Activated CD4-positive, CD25-positive, alpha-beta regulatory T cell treated with anti-CD3 and anti-CD28 coated beads, Interleukin-2, amount 50 U/mL, for 16 hours (primary cell): ENCODE measurements at regions not wholly inside any gene's neighbourhood (a gene's known extent, or its start where the extent isn't known, plus 50 kb on each side); places are given as distances from the start of the nearest gene placed in this dataset.
"Not testable (repeated sequence)": the region's sequence is repeated elsewhere in the genome, so short reads cannot be mapped to it uniquely, and the experiment has no call there.

Source experiments
- DNase-seq: peaks from one replicate; pipeline ENCODE4 v3.0.0-alpha.2; 2020; ENCODE audit warnings: low read depth, low spot score

DNA sequence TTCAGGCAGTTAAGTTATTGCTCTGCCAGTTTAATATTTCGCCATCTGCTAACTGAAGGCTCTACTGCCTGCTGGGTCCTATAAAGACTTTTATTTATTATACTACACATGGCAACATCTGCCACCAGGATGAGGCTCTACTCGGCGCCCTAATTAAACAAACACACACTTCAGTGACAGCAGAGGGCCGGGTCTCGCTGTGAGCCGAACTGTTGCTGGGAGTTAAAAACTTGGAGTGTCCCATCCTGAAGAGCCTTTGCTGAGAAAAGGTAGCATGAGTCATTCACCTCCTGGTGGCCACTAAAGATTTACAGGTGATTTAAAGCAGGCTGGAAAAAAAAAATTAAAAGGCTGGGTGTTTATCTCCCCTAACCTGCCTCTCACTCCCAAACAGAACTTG, 183.7 kb downstream of the NPIPA8 start:
- not testable (repeated sequence) for DNase-seq

DNA sequence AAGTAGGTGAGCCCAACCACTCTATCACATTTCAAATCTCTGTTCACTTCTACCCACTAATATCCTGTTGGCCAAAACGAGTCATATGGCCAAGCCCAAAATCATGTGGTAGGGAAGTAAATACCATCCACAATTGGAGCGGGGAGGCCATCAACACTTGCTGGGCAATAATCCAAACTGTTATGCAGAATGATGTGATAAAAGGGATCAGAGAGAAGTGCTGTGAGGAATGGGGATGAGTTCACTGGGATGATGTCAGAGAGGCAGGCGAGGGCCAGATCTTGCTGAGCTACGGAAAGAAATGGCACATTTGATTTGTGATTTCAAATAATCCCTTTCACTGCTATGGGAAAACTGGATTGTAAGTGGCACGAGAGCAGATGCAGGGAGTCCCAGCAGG, 188.4 kb downstream of the NPIPA8 start:
- DNase-seq, result not testable (repeated sequence)

DNA sequence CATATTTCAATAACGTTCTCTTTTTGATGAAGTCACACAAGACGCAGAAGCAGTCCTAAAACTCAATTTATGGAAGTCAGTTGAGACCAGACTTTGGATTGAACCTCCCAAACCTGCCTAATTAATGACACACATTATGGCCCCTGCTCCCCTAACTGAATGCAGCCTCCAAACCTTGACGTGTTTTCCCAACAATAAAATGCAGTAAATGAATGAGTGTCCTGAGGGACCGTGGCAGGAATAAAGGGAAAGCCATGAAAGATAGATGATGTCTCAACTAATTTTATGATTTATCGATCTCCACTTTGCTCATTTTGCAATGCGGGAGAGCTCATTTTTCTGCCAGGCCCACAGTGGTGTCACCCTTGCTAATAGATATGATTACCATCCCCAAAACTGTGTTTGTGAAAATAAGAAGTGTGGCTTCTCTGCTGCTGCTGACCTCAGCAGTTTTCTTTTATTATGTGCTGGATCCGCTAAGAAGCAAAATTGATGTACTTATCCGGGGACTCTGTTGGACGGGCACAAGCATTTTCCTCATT, 189.9 kb downstream of the NPIPA8 start:
- not testable (repeated sequence) for DNase-seq

DNA sequence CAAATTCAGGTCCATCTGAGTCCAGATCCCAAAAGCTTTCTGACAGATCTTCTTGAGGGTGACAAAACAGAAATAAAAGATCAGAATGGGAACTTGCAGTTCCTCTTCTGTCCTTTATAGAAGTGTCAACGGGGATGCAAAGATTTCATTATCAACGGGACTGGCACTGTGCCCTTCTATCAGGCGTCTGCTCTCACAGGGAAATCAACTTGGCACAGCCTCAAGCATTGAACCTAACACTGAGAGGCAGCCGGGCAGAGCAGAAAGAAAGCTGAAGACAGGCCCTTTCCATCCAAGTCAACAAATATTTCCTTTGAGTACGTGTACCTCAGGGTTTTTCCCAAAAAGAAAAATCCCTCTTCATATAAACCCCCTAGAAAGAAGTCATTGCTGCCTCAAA, 194.5 kb downstream of the NPIPA8 start:
- DNase-seq, result not testable (repeated sequence)

DNA sequence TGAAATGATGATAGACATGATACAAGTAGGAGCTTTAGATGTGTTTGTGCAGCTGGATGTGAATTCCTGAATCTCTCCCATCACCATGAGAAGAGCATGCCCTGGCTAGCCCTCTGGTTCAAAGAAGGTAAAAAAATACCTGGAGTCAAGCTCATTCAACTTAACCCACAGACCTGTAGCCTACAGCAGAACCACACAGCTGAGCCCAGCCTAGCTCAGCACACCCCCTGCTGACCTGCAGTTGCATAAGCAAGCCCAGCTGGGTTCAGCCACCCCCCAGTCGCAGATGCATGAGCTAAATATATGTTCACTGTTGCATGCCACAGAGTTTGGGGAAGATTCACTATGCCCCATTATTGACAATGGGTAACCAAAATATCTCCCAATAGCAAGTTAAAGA, 200.2 kb downstream of the NPIPA8 start:
- DNase-seq, result not testable (repeated sequence)

DNA sequence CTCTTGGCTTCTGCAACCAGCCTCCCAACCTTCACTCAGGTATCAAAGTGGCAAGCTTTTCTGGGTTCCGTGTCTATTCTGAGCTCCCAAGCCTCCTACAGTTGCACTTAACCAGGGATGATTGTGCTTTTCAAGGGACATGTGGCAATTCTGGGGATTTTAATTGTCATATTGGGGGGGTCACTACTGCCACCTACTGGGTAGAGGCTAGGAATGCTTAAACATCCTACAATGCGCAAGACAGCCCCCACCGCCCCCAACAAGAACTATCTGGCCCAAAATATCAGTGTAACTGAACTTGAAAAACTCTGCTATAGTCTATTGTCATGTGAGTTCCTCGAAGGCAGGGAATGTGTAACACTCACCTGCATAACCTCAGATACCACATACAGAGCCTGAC, 201.5 kb downstream of the NPIPA8 start:
- DNase-seq, result not testable (repeated sequence)

DNA sequence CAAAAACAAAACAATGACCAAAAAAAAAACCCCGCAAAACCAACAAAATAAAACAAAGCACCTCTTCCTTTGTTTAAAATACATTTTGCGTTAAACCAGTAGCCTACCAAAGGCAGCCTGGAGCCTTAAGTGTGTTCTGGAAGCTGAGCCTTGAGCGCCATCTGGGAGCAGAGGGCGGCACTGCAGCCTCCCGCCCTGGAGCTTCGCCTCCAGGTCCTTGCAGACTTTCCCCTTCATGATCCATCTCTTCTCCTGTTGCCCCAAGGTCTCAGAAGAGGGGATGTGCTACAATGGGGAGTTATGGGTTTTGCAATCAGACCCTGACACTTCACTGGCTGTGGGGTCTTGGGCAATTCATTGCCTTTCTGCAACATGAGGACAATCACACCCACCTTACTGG, 204.9 kb downstream of the NPIPA8 start:
- not testable (repeated sequence) for DNase-seq

DNA sequence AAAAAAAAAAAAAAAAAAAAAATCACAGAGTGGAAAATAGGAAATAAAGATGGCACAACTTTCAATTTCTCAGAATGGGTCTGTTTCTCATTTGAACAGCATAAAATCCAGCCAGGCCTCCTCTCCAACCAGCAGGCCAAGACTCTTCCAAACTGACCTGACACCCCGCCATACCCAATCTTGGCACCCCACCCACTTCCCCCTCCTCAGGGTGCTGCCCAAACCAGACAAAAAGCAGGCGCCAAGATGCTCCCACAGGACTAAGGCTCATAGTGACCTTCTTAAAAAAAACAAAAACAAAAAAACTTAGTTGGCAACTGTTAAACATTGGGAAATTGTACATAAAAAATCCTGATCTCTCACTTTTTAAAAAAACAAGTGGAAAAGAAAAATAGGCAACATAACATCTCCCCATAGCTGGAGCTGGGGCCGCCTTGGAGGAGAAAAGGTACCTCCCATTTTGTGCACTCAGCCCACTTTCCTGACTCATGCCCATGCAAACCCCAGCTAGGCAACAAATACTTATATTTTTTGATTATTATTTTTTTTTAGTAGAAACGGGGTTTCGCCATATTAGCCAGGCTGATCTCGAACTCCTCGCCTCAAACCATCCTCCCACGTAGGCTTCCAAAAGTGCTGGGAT, 205.9 kb downstream of the NPIPA8 start:
- DNase-seq, result not testable (repeated sequence)

DNA sequence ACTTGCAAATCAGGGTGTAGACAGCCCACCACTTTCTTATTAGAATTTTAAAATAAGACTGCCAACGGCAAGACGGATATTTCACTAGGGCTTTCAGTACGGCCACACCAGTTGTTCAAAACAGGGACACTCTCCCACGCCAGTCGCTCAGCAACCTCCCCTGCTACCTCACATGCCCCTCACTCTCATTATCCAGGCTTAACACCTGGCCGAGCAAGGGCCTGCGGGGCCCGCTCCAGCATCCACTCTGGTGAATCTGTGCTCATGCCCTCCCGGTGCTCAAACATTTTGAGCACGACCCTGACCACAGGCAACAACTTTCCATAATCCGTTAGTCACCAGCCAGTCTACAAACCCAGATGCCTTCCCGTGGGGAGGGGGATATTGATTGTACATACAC, 209.5 kb downstream of the NPIPA8 start:
- not testable (repeated sequence) for DNase-seq

DNA sequence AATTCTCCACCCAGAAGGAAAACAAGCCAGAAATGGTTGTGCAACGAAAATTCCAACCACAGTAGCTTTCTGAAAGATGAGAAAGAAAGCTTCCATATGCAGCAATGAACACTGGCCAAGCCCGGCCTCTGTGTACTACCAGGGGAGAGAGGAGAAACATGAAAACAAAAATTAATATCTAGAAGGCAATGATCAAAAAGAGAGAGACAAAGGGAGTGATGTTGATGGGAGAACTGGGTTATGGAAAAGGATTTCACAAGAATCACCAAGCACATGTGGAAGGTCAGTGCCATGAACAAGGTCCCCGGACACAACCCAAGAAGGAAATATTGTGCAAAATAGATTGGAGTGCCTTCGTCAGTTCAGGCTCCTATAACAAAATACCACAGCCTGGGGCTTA, 217.4 kb downstream of the NPIPA8 start:
- DNase-seq, result not testable (repeated sequence)

DNA sequence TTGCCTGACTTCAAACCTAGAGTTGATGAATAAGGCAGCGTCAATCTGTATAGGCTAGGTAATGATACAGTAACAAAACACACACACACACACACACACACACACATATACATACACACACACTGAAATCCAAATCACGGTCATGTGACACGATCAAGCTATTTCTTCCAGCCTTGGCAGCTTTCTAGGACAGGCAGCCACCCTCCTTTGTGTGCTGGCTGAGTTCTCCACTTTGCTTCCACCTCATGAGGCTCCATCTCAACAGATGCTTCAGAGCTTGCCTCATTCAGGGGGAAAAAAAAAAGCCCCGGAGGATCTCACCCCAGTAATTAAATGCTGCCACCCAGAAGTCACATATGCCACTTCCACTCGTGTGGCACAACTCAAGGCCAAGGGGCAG, 217.9 kb downstream of the NPIPA8 start:
- not testable (repeated sequence) for DNase-seq

DNA sequence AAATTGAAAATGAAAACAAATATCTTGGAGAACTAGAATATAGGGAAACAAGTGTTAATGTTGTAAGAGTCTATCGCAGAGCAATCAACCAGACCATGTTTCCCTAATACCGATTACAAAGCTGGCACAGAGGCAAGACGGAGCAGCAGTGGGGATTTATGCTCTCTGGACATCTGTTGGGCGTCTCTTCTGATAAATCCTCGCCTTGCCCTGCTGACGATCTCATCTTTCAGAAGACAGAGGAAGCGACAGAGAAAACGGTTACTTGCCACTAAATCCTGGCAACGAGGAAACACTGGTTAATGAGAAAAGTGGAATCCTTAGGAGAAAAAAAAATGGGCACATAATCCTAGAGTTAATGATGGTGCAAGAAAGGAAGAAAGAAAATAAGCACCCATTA, 218.5 kb downstream of the NPIPA8 start:
- not testable (repeated sequence) for DNase-seq

DNA sequence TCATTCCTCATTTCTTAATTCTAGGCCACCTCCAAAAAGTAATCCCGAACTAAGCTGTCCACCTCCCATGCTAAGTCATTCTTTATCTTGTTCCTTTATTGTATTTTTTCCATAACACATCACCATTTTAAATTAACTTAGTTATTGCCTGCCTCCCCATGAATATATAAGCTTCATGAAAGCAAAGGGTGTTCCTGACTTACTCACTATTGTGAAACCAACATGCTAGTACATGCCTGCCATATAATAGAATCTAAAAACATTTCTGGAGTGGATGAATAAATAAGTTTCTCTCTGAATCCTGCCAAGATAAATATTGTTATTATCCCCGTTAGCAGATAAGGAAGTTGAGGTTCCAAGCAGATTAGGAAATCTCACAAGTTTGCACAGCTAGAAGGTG, 232.1 kb downstream of the NPIPA8 start:
- not testable (repeated sequence) for DNase-seq

DNA sequence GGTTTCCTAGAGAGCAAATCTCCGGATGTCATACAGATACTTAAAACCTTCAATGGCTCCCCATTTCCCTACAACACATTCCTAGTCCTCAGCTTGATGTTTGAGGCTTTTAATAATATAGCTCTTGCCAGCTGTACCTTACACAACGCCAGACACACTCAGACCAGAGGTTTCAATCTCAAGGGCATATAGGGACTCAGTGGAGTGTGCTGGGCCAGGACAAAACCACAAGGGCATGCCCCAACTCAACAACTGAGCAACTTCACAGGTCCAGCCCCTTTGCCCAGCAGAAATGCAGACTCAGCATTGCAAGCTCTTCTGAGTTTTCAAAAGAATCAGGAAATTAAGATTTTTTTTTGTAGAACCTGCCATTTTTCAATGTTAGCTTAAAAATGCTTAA, 235.5 kb downstream of the NPIPA8 start:
- not testable (repeated sequence) for DNase-seq

DNA sequence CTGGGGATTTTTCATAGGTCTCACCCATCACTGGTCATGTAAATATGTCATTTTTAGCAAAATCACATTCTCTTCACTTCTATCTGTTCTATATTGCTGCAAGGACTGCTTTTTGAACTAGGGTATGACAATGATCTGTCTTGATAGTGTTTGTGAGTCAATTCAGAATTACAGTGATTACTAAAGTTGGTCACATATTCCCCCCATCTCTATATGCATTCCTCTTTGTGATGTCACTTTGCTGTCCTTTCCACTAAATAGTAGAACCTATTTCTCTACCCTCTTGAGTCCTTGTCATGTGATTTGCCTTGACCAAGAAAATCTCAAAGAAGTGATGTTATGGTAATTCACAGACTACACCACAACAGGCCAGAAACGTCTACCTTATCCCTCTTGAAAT, 243.9 kb downstream of the NPIPA8 start:
- not testable (repeated sequence) for DNase-seq

DNA sequence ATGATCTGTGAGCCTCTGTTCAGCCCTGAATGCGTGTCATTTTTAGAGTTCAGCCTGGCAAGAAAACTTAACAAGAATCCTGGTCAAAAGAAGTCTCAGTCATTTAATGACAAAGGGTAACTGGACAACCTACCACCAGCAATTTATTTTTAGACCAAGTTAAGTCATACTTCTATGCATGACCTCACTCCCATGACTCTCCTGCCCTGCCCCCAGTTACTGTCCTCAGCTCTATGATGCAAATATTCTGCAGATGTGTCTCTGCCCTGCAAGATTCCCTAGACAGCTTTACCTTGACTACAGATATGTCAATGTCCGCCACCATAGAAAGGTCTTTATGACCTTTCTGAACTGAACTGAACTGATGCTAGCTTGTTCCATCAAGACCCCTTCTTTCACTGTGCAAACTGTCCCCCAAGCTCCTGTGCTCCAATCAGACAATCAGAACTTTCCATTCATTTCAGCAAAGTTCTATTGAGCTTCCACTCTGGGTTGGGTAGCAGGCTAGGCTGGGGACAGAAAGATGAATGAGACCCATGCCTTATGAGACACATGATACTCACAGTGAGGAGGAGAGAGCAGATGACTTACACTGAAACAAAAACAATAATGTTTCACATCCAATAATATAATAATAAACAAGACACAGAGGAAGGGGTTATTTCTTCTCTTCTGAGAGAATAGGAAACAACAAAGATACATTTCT, 255.7 kb downstream of the NPIPA8 start:
- not testable (repeated sequence) for DNase-seq

DNA sequence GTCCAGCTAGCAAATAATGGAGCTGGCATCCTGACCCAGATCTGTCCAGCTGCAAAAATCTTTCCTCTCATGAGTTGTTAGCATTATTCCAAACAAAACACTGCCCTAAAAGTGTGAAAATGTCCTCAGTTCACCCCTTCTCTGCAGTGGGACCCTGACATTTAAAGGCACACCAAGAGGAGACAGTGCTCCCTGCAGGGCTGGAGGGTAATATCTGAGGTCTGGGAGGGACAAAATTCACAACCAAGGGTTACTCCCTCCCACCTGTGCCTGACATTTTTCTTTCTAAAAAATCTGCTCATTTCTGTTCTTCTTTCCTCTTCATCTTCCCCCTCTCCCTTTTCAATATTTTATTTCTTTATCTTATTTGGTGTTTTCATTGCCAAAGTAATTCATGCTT, 258.6 kb downstream of the NPIPA8 start:
- DNase-seq, result not testable (repeated sequence)

DNA sequence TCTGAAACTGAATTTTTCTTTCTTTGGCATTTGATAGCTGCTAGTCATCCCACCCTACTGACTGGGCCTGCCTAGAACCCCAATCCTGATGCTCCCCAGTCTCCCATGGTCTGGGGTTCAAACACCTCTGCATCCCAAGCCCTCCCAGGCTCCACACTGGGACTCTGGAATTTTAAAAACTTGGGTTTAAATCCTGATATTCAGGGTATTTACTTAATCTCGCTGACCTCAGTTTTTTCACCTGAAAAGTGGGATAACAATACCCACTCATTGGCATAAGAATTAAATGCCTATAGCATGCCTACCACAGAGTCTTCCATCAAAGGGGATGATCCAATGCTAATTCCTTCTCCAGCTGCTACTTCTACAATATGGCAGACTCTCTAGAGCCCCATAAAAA, 264.4 kb downstream of the NPIPA8 start:
- DNase-seq, result no peak

DNA sequence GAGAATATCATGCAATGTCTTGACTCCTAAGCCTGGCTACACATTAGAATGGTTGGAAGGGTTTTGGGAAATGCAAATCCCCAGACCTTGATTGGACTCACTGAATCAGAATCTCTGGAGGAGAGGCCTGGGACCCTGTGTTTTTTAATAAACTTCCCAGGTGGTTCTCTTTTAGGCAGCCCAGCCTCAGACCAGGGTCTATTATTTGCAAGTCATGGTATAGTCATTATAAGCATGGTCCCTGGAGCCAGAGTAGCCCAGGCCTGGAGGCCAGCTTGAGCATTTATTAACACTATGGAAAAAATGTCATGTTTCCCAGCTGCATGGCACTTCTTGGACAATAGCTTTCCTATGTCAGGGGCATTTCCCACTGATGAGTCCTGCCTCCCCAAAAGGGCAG, 266.9 kb downstream of the NPIPA8 start:
- DNase-seq, result no peak

DNA sequence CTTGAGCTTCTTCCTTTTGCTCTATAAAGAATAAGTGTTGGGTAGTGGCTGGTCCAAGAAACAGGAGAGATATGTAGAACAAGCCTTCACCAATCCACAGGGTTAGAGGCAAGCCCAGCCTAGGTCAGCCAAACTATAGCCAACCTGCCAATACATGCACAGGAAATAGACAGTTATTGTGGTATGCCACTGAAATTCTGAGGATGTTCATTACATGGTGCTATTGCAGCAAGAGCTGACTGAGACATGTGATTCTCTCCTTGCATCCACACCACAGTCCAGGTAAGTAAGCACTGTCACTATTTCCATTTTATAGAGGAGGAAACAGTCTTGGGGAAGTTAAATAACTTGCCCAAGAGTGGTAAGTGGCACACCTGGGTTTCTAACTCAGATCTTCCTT, 268.1 kb downstream of the NPIPA8 start:
- DNase-seq, result no peak

DNA sequence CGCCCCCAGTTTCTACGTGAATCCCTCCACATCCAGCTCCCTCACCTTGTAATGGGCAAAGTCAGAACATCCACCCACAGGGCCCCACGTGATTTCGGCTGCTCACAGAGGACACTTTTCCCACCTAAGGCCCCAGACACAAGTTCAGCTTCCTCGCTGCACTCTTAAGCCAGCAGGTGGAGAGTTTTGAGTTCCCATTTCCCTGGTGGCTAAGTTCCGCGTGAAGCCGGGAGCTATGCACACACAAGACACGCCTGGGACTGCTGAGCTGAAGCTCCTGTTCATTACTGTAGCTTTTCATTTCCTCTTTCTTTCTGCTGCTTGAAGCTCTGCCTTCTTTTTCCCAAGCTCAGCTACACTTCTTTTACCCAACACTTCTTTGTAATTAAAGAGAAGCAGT, 273.8 kb downstream of the NPIPA8 start:
- no peak for DNase-seq

DNA sequence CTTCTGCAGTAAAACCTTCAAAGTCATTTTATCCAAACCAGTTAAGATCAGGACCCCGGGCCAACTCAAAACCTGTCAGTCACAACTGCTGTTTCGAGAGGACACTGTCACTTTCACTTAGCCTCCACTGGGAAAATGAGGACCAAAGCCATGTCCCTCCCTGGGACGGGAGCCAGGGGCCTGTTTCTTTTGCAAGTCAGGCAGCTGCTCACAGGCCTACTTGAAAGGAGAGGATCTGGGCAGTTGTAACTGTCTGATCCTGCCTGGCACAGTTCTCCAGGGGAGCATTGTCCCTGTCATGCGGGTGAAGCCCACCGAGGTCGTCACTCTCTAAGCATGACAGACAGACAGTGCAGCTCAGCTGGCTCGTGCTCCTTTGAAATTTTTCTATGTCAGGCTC, 276.2 kb downstream of the NPIPA8 start:
- no peak for DNase-seq

DNA sequence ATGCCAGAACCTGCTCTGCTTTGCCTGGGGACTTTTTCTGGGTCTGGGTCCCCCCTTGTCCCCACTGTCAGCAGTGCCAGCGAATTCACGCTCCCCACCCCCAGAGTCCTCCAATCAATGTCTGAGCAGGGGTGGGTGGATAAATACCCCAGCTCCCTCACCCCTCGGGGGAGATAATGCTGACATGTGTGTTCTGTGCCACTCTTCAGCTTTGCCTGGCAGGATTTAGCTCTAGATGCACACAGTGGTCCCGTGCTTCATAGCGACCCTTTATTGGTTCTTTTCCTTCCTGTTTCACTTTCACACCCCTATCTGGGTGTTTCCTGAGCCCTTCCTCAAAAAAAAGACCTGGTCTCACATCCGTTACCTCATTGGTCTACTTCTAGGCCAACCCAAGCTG, 277.0 kb downstream of the NPIPA8 start:
- no peak for DNase-seq
